HEK293 (cell line): ENCODE measurements at regions not wholly inside any gene's neighbourhood (a gene's known extent, or its start where the extent isn't known, plus 50 kb on each side); places are given as distances from the start of the nearest gene placed in this dataset.

Experiments used
- CTCF ChIA-PET: fragments of 350-600 bp; formaldehyde crosslinking; extraction: SDS; loops from one replicate; lab custom pipeline; 2021; ENCODE audit warnings: antibody characterized with exemption; lab: Yijun Ruan, JAX
- POLR2A ChIA-PET: fragments of 300-600 bp; formaldehyde crosslinking; extraction: SDS; loops from one replicate; lab custom pipeline; 2020; ENCODE audit warnings: antibody characterized with exemption, inconsistent platforms; lab: Yijun Ruan, JAX
- H3K27ac ChIP-seq: fragments of 200-500 bp; sonication (Bioruptor generic); 2 replicates; pipeline ENCODE4 v1.5.1; 2014; ENCODE audit warnings: low read depth, low read length, control low read depth, inconsistent platforms; ENCODE audit errors: extremely low read depth
- H3K36me3 ChIP-seq, 2 experiments: fragments of 200-500 bp in 1 of 2; sonication (Bioruptor generic) in 1 of 2; 1 replicate in 1 of 2; 2 replicates in 1 of 2; pipeline ENCODE4 v1.5.1; 2014 to 2017; ENCODE audit warnings: inconsistent platforms in 2 of 2, low read length in 2 of 2; ENCODE audit not compliant: control insufficient read depth in 2 of 2, insufficient read depth in 1 of 2
- H3K4me1 ChIP-seq: fragments of 200-500 bp; sonication (Bioruptor generic); 2 replicates; pipeline ENCODE4 v1.5.1; 2014; ENCODE audit warnings: mild to moderate bottlenecking, low read length, inconsistent platforms; ENCODE audit not compliant: control insufficient read depth, insufficient read depth
- H3K4me3 ChIP-seq: 2 replicates; pipeline ENCODE4 v1.5.1; 2011; ENCODE audit warnings: low read depth, mild to moderate bottlenecking, control low read depth, low read length, moderate library complexity
- H3K9me3 ChIP-seq: fragments of 200-500 bp; sonication (Bioruptor generic); 2 replicates; pipeline ENCODE4 v1.5.1; 2014; ENCODE audit warnings: low read depth, low read length, inconsistent platforms; ENCODE audit not compliant: control insufficient read depth, insufficient read depth
- KLF8 ChIP-seq: fragments of 450-650 bp; formaldehyde crosslinking; IDR thresholded peaks from 2 replicates; pipeline ENCODE4 v1.5.1; 2016; ENCODE audit warnings: missing biosample characterization, missing genetic modification characterization
- SCRT1 ChIP-seq: fragments of 450-650 bp; formaldehyde crosslinking; IDR thresholded peaks from 2 replicates; pipeline ENCODE4 v1.5.1; 2016; ENCODE audit warnings: missing biosample characterization, missing genetic modification characterization, borderline replicate concordance
- ZBTB1 ChIP-seq: fragments of 450-650 bp; formaldehyde crosslinking; IDR thresholded peaks from 2 replicates; pipeline ENCODE4 v1.5.1; 2016; ENCODE audit warnings: missing biosample characterization, missing genetic modification characterization
- ZBTB21 ChIP-seq: fragments of 450-650 bp; formaldehyde crosslinking; IDR thresholded peaks from 2 replicates; pipeline ENCODE4 v1.5.1; 2017; ENCODE audit warnings: missing biosample characterization, missing genetic modification characterization
- ZFHX2 ChIP-seq: fragments of 450-650 bp; formaldehyde crosslinking; conservative IDR thresholded peaks from 2 replicates; pipeline ENCODE4 v1.5.1; 2016; ENCODE audit warnings: missing biosample characterization, missing genetic modification characterization
- ZFP3 ChIP-seq: fragments of 450-650 bp; formaldehyde crosslinking; IDR thresholded peaks from 2 replicates; pipeline ENCODE4 v1.5.1; 2016; ENCODE audit warnings: low read depth, missing biosample characterization, missing genetic modification characterization
- ZNF19 ChIP-seq: fragments of 450-650 bp; formaldehyde crosslinking; IDR thresholded peaks from 2 replicates; pipeline ENCODE4; 2016; ENCODE audit warnings: missing biosample characterization, missing genetic modification characterization, low read depth
- ZNF266 ChIP-seq: fragments of 450-650 bp; formaldehyde crosslinking; IDR thresholded peaks from 2 replicates; pipeline ENCODE4 v1.5.1; 2016; ENCODE audit warnings: missing biosample characterization, missing genetic modification characterization, low read depth
- ZNF354C ChIP-seq: fragments of 450-650 bp; formaldehyde crosslinking; IDR thresholded peaks from 2 replicates; pipeline ENCODE4 v1.5.1; 2016; ENCODE audit warnings: missing biosample characterization, missing genetic modification characterization, low read depth, borderline replicate concordance
- ZNF514 ChIP-seq: fragments of 450-650 bp; formaldehyde crosslinking; IDR thresholded peaks from 2 replicates; pipeline ENCODE4 v1.5.1; 2016; ENCODE audit warnings: missing biosample characterization, missing genetic modification characterization
- ZNF571 ChIP-seq: fragments of 450-650 bp; formaldehyde crosslinking; IDR thresholded peaks from 2 replicates; pipeline ENCODE4 v1.5.0; 2017; ENCODE audit warnings: missing biosample characterization, missing genetic modification characterization
- ZNF623 ChIP-seq: fragments of 450-650 bp; formaldehyde crosslinking; IDR thresholded peaks from 2 replicates; pipeline ENCODE4 v1.5.1; 2016; ENCODE audit warnings: missing biosample characterization, missing genetic modification characterization
- ZNF629 ChIP-seq: fragments of 450-650 bp; formaldehyde crosslinking; IDR thresholded peaks from 2 replicates; pipeline ENCODE4 v1.5.1; 2017; ENCODE audit warnings: missing biosample characterization, missing genetic modification characterization
- ZNF664 ChIP-seq: fragments of 450-650 bp; formaldehyde crosslinking; IDR thresholded peaks from 2 replicates; pipeline ENCODE4 v1.5.1; 2016; ENCODE audit warnings: missing biosample characterization, missing genetic modification characterization
- TF ChIP-seq, protein P1 (sequence below): fragments of 450-650 bp; formaldehyde crosslinking; IDR thresholded peaks from 2 replicates; pipeline ENCODE4 v1.5.1; 2016; ENCODE audit warnings: missing biosample characterization, missing genetic modification characterization
- TF ChIP-seq, protein P2 (sequence below): fragments of 450-650 bp; formaldehyde crosslinking; IDR thresholded peaks from 2 replicates; pipeline ENCODE4 v1.5.1; 2016; ENCODE audit warnings: missing biosample characterization, missing genetic modification characterization
- TF ChIP-seq, protein P3 (sequence below): fragments of 450-650 bp; formaldehyde crosslinking; IDR thresholded peaks from 2 replicates; pipeline ENCODE4 v1.5.1; 2017; ENCODE audit warnings: missing biosample characterization, missing genetic modification characterization
- TF ChIP-seq, protein P4 (sequence below): fragments of 450-650 bp; formaldehyde crosslinking; IDR thresholded peaks from 2 replicates; pipeline ENCODE4 v1.5.1; 2016; ENCODE audit warnings: missing biosample characterization, missing genetic modification characterization
- TF ChIP-seq, protein P5 (sequence below): fragments of 450-650 bp; formaldehyde crosslinking; IDR thresholded peaks from 2 replicates; pipeline ENCODE4; 2016; ENCODE audit warnings: missing biosample characterization, missing genetic modification characterization
- TF ChIP-seq, protein P6 (sequence below): fragments of 450-650 bp; formaldehyde crosslinking; IDR thresholded peaks from 2 replicates; pipeline ENCODE4 v1.5.1; 2016; ENCODE audit warnings: missing biosample characterization, missing genetic modification characterization, borderline replicate concordance

DNA sequence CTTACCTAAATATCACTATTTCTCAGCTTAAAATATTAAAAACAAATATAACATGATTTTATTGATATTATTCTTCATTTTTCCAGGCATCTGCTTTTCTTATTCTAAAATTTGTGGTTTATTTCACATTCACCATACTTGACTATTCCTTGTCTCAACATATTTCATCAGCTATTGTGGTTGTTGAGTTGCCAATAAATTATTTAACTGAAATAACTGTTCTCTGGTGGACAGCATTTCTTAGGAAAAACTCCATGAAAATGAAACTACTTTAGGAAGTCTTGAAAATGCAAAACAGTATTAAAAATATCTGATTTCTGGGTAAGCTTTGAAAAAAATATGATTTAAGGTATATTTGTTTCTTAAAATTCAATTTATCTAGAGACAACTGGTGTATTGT, 122.9 kb upstream of the SEMA3A start:
- ChIA-PET POLR2A (no interaction called here), CTCF (interaction anchor here (0.6 kb wide), 1 partner anchor 732 kb away, joined by 3 read pairs; no protein-coding TSS in a partner anchor)
- TF ChIP-seq, protein P1, sequence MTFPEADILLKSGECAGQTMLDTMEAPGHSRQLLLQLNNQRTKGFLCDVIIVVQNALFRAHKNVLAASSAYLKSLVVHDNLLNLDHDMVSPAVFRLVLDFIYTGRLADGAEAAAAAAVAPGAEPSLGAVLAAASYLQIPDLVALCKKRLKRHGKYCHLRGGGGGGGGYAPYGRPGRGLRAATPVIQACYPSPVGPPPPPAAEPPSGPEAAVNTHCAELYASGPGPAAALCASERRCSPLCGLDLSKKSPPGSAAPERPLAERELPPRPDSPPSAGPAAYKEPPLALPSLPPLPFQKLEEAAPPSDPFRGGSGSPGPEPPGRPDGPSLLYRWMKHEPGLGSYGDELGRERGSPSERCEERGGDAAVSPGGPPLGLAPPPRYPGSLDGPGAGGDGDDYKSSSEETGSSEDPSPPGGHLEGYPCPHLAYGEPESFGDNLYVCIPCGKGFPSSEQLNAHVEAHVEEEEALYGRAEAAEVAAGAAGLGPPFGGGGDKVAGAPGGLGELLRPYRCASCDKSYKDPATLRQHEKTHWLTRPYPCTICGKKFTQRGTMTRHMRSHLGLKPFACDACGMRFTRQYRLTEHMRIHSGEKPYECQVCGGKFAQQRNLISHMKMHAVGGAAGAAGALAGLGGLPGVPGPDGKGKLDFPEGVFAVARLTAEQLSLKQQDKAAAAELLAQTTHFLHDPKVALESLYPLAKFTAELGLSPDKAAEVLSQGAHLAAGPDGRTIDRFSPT = no peak
- TF ChIP-seq KLF8 (tag by site-specific recombination) (no peak), ZNF19 (no peak), ZNF354C (tag by site-specific recombination) (no peak), ZFP3 (tag by site-specific recombination) (no peak), ZBTB21 (tag by site-specific recombination) (no peak), ZNF629 (tag by site-specific recombination) (no peak), ZNF266 (no peak), ZNF514 (tag by site-specific recombination) (no peak), ZNF571 (tag by site-specific recombination) (no peak), SCRT1 (tag by site-specific recombination) (no peak), ZNF623 (tag by site-specific recombination) (no peak), ZBTB1 (tag by site-specific recombination) (no peak), ZNF664 (no peak), ZFHX2 (no peak)
- TF ChIP-seq, protein P2, sequence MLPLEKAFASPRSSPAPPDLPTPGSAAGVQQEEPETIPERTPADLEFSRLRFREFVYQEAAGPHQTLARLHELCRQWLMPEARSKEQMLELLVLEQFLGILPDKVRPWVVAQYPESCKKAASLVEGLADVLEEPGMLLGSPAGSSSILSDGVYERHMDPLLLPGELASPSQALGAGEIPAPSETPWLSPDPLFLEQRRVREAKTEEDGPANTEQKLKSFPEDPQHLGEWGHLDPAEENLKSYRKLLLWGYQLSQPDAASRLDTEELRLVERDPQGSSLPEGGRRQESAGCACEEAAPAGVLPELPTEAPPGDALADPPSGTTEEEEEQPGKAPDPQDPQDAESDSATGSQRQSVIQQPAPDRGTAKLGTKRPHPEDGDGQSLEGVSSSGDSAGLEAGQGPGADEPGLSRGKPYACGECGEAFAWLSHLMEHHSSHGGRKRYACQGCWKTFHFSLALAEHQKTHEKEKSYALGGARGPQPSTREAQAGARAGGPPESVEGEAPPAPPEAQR = no peak
- TF ChIP-seq, protein P3, sequence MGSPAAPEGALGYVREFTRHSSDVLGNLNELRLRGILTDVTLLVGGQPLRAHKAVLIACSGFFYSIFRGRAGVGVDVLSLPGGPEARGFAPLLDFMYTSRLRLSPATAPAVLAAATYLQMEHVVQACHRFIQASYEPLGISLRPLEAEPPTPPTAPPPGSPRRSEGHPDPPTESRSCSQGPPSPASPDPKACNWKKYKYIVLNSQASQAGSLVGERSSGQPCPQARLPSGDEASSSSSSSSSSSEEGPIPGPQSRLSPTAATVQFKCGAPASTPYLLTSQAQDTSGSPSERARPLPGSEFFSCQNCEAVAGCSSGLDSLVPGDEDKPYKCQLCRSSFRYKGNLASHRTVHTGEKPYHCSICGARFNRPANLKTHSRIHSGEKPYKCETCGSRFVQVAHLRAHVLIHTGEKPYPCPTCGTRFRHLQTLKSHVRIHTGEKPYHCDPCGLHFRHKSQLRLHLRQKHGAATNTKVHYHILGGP (tag by site-specific recombination) = no peak
- TF ChIP-seq, protein P4, sequence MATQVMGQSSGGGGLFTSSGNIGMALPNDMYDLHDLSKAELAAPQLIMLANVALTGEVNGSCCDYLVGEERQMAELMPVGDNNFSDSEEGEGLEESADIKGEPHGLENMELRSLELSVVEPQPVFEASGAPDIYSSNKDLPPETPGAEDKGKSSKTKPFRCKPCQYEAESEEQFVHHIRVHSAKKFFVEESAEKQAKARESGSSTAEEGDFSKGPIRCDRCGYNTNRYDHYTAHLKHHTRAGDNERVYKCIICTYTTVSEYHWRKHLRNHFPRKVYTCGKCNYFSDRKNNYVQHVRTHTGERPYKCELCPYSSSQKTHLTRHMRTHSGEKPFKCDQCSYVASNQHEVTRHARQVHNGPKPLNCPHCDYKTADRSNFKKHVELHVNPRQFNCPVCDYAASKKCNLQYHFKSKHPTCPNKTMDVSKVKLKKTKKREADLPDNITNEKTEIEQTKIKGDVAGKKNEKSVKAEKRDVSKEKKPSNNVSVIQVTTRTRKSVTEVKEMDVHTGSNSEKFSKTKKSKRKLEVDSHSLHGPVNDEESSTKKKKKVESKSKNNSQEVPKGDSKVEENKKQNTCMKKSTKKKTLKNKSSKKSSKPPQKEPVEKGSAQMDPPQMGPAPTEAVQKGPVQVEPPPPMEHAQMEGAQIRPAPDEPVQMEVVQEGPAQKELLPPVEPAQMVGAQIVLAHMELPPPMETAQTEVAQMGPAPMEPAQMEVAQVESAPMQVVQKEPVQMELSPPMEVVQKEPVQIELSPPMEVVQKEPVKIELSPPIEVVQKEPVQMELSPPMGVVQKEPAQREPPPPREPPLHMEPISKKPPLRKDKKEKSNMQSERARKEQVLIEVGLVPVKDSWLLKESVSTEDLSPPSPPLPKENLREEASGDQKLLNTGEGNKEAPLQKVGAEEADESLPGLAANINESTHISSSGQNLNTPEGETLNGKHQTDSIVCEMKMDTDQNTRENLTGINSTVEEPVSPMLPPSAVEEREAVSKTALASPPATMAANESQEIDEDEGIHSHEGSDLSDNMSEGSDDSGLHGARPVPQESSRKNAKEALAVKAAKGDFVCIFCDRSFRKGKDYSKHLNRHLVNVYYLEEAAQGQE = no peak
- TF ChIP-seq, protein P5, sequence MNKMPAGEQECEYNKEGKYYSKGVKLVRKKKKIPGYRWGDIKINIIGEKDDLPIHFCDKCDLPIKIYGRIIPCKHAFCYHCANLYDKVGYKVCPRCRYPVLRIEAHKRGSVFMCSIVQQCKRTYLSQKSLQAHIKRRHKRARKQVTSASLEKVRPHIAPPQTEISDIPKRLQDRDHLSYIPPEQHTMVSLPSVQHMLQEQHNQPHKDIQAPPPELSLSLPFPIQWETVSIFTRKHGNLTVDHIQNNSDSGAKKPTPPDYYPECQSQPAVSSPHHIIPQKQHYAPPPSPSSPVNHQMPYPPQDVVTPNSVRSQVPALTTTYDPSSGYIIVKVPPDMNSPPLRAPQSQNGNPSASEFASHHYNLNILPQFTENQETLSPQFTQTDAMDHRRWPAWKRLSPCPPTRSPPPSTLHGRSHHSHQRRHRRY = no peak
- TF ChIP-seq, protein P6, sequence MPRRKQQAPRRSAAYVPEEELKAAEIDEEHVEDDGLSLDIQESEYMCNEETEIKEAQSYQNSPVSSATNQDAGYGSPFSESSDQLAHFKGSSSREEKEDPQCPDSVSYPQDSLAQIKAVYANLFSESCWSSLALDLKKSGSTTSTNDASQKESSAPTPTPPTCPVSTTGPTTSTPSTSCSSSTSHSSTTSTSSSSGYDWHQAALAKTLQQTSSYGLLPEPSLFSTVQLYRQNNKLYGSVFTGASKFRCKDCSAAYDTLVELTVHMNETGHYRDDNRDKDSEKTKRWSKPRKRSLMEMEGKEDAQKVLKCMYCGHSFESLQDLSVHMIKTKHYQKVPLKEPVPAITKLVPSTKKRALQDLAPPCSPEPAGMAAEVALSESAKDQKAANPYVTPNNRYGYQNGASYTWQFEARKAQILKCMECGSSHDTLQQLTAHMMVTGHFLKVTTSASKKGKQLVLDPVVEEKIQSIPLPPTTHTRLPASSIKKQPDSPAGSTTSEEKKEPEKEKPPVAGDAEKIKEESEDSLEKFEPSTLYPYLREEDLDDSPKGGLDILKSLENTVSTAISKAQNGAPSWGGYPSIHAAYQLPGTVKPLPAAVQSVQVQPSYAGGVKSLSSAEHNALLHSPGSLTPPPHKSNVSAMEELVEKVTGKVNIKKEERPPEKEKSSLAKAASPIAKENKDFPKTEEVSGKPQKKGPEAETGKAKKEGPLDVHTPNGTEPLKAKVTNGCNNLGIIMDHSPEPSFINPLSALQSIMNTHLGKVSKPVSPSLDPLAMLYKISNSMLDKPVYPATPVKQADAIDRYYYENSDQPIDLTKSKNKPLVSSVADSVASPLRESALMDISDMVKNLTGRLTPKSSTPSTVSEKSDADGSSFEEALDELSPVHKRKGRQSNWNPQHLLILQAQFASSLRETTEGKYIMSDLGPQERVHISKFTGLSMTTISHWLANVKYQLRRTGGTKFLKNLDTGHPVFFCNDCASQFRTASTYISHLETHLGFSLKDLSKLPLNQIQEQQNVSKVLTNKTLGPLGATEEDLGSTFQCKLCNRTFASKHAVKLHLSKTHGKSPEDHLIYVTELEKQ = no peak
- H3K36me3 ChIP-seq = no peaks in the 10 kb centered on the region
- H3K4me1 ChIP-seq = no peaks in the 10 kb centered on the region
- H3K27ac ChIP-seq = no peak overlapping the region
- no peaks in the 10 kb centered on the region for H3K9me3 ChIP-seq
- no peak overlapping the region for H3K4me3 ChIP-seq
